Jurkat, Clone E6-1 (cell line): ENCODE measurements at regions not wholly inside any gene's neighbourhood (a gene's known extent, or its start where the extent isn't known, plus 50 kb on each side); places are given as distances from the start of the nearest gene placed in this dataset.

Source experiments
- DNase-seq: peaks from one replicate; pipeline ENCODE4 v3.0.0-alpha.2; 2011; ENCODE audit warnings: low read depth, low spot score
- H3K4me3 ChIP-seq: 2 replicates; pipeline ENCODE4 v1.5.1; 2011; ENCODE audit warnings: mild to moderate bottlenecking, low read length, control low read depth, moderate library complexity

- DNase-seq = no peak
- H3K4me3 ChIP-seq = no peak overlapping the region
Measured at GRCh38 chr11:95379479-95379878, 148.5 kb upstream of the SESN3 start.

GRCh38 chr11:95378789-95379188 is 147.8 kb upstream of the SESN3 start:
- no peak for DNase-seq
- H3K4me3 ChIP-seq = no peak overlapping the region

GRCh38 chr11:95378111-95378510 is 147.1 kb upstream of the SESN3 start:
- no peak overlapping the region for H3K4me3 ChIP-seq
- no peak for DNase-seq

GRCh38 chr11:95375886-95376285 is 144.9 kb upstream of the SESN3 start:
- H3K4me3 ChIP-seq = no peak overlapping the region
- no peak for DNase-seq

- DNase-seq = no peak
Measured at GRCh38 chr11:95375451-95375850, 144.4 kb upstream of the SESN3 start.

GRCh38 chr11:95374105-95374504 is 143.1 kb upstream of the SESN3 start:
- DNase-seq = no peak
- no peak overlapping the region for H3K4me3 ChIP-seq

More at GRCh38 chr11:95375451-95375850, 144.4 kb upstream of the SESN3 start:
- no peak overlapping the region for H3K4me3 ChIP-seq

- no peak overlapping the region for H3K4me3 ChIP-seq
Measured at GRCh38 chr11:95373241-95373640, 142.2 kb upstream of the SESN3 start.

GRCh38 chr11:95372097-95372656 is 141.2 kb upstream of the SESN3 start:
- DNase-seq = no peak
- H3K4me3 ChIP-seq = no peak overlapping the region

More at GRCh38 chr11:95373241-95373640, 142.2 kb upstream of the SESN3 start:
- DNase-seq = no peak

GRCh38 chr11:95371153-95371552 is 140.2 kb upstream of the SESN3 start:
- H3K4me3 ChIP-seq = no peak overlapping the region
- no peak for DNase-seq

- no peak overlapping the region for H3K4me3 ChIP-seq
- no peak for DNase-seq
Measured at GRCh38 chr11:95367726-95368125, 136.7 kb upstream of the SESN3 start.

GRCh38 chr11:95365348-95365747 is 134.3 kb upstream of the SESN3 start:
- H3K4me3 ChIP-seq = no peak overlapping the region
- DNase-seq = no peak

- H3K4me3 ChIP-seq = no peak overlapping the region
- no peak for DNase-seq
Measured at GRCh38 chr11:95364324-95365295, 133.6 kb upstream of the SESN3 start.

- DNase-seq = no peak
- no peak overlapping the region for H3K4me3 ChIP-seq
Measured at GRCh38 chr11:95363708-95364107, 132.7 kb upstream of the SESN3 start.

- no peak for DNase-seq
- H3K4me3 ChIP-seq = no peak overlapping the region
Measured at GRCh38 chr11:95363164-95363563, 132.2 kb upstream of the SESN3 start.

GRCh38 chr11:95361180-95361579 is 130.2 kb upstream of the SESN3 start:
- no peak overlapping the region for H3K4me3 ChIP-seq
- DNase-seq = no peak

GRCh38 chr11:95360377-95361075 is 129.5 kb upstream of the SESN3 start:
- H3K4me3 ChIP-seq = no peak overlapping the region
- no peak for DNase-seq

GRCh38 chr11:95359756-95360155 is 128.8 kb upstream of the SESN3 start:
- DNase-seq = no peak

GRCh38 chr11:95359341-95359663 is 128.3 kb upstream of the SESN3 start:
- H3K4me3 ChIP-seq = no peak overlapping the region
- no peak for DNase-seq

More at GRCh38 chr11:95359756-95360155, 128.8 kb upstream of the SESN3 start:
- H3K4me3 ChIP-seq = no peak overlapping the region

GRCh38 chr11:95358511-95359340 is 127.7 kb upstream of the SESN3 start:
- no peak overlapping the region for H3K4me3 ChIP-seq
- DNase-seq = no peak
